Ovary (tissue), 7 donors: ENCODE measurements at regions not wholly inside any gene's neighbourhood (a gene's known extent, or its start where the extent isn't known, plus 50 kb on each side); places are given as distances from the start of the nearest gene placed in this dataset.

Experiments used
- DNase-seq, 5 donors: peaks; one replicate each; pipeline ENCODE4 v3.0.0-alpha.2; 2019 to 2020
- H3K27ac ChIP-seq, 2 donors: fragments of 200-600 bp; one replicate each; pipeline versions ENCODE4 v1.5.1 to v1.8.0; 2019 to 2022
- H3K27me3 ChIP-seq: fragments of 200-600 bp; one replicate; pipeline ENCODE4 v1.8.0; 2022
- H3K36me3 ChIP-seq: fragments of 200-600 bp; sonication (generic); one replicate; pipeline ENCODE4 v1.5.1; 2019
- H3K4me1 ChIP-seq: one replicate; pipeline ENCODE4 v1.8.1; 2013; ENCODE audit warnings: mild to moderate bottlenecking, moderate library complexity; ENCODE audit not compliant: insufficient read depth
- H3K4me3 ChIP-seq: fragments of 200-600 bp; sonication (generic); one replicate; pipeline ENCODE4 v1.5.1; 2017
- H3K9me3 ChIP-seq, 2 donors: fragments of 200-600 bp in 1 of 2; sonication (generic) in 1 of 2; one replicate each; pipeline versions ENCODE4 v1.5.1 to v1.8.1; 2013 to 2019; ENCODE audit warnings: mild to moderate bottlenecking in 1 of 2, moderate library complexity in 1 of 2
- CTCF ChIP-seq, 3 donors: fragments of 450-650 bp in 2 of 3; fragments of 200-600 bp in 1 of 3; IDR thresholded peaks; one replicate each; pipeline versions ENCODE4 v1.5.1 to v1.8.0; 2016 to 2022; ENCODE audit warnings: antibody characterized with exemption in 3 of 3, mild to moderate bottlenecking in 1 of 3
- EP300 ChIP-seq: sonication (generic); formaldehyde crosslinking; IDR thresholded peaks from one replicate; pipeline ENCODE4 v1.6.1; 2017; ENCODE audit warnings: antibody characterized with exemption
- POLR2A ChIP-seq: fragments of 450-650 bp; IDR thresholded peaks from one replicate; pipeline ENCODE4 v1.6.1; 2017; ENCODE audit warnings: antibody characterized with exemption, mild to moderate bottlenecking, moderate library complexity
- WGBS, 3 donors: extraction: QIAGEN DNeasy Blood & Tissue Kit in 1 of 3; methylation state at CpG; one replicate each; pipeline versions ENCODE4 v1.1.5 to v1.1.7; 2013 to 2017; 5-methylcytosine and 5-hydroxymethylcytosine counted together
- intact Hi-C, 4 donors: fragments of 100-400 bp; cut with DNase I; formaldehyde crosslinking; loops; one replicate each; pipeline versions ENCODE4 v1.11.0 to v1.15.1; 2022 to 2023
- donor health status: DM: no; HTN: no; CAD: no; lungs with moderate emphysema.
- donor health status: DM: no; HTN: no; CAD: no.
- donor health status: Bipolar disorder and iron deficiency.
- donor health status: DM: no; HTN: no; CAD: no.
- donor health status: DM: yes; HTN: yes; CAD: no.

- intact Hi-C loops = no loop called here
- Histone ChIP-seq H3K36me3 (no peaks in the 10 kb centered on the region), H3K4me3 (no peak overlapping the region), H3K4me1 (no peaks in the 10 kb centered on the region), H3K9me3 (no peaks in the 10 kb centered on the region), H3K27ac (no peak overlapping the region), H3K27me3 (no peaks in the 10 kb centered on the region)
- TF ChIP-seq EP300 (no peak), POLR2A (no peak), CTCF (IDR thresholded peaks at IDR 0.05) (no peak)
- DNase-seq = no peak
- 81 to 89% (median 87%) methylated on average over 6 of the region's 6 CpGs for WGBS, 3 donors
Measured at GRCh38 chr7:136293272-136293671, 316.1 kb upstream of the MTPN start.

GRCh38 chr7:136292365-136292764, 315.2 kb upstream of the MTPN start:
- Histone ChIP-seq H3K4me1 (no peaks in the 10 kb centered on the region), H3K27me3 (no peaks in the 10 kb centered on the region), H3K36me3 (no peaks in the 10 kb centered on the region), H3K27ac (no peak overlapping the region), H3K4me3 (no peak overlapping the region), H3K9me3 (no peaks in the 10 kb centered on the region)
- TF ChIP-seq EP300 = no peak
- no peak for TF ChIP-seq POLR2A
- intact Hi-C loops = no loop called here
- DNase-seq = no peak

- H3K27ac ChIP-seq = no peak overlapping the region
- H3K36me3 ChIP-seq = no peaks in the 10 kb centered on the region
- H3K27me3 ChIP-seq = no peaks in the 10 kb centered on the region
- WGBS, 3 donors = 79 to 86% (median 85%) methylated on average over 1 of the region's 1 CpG
- no peak overlapping the region for H3K4me3 ChIP-seq
- H3K9me3 ChIP-seq = no peaks in the 10 kb centered on the region
- no peak for DNase-seq
- intact Hi-C loops = no loop called here
- no peaks in the 10 kb centered on the region for H3K4me1 ChIP-seq
- TF ChIP-seq CTCF (IDR thresholded peaks at IDR 0.05) (no peak), POLR2A (no peak), EP300 (no peak)
Measured at GRCh38 chr7:136290351-136290750, 313.2 kb upstream of the MTPN start.

- Histone ChIP-seq H3K4me1 (no peaks in the 10 kb centered on the region), H3K36me3 (no peaks in the 10 kb centered on the region), H3K27me3 (no peaks in the 10 kb centered on the region), H3K9me3 (no peaks in the 10 kb centered on the region), H3K4me3 (no peak overlapping the region), H3K27ac (no peak overlapping the region)
- TF ChIP-seq CTCF (IDR thresholded peaks at IDR 0.05) (no peak), POLR2A (no peak), EP300 (no peak)
- intact Hi-C loops = no loop called here
- whole genome bisulfite sequencing, 3 donors = 62 to 73% (median 71%) methylated on average over 2 of the region's 2 CpGs
- DNase-seq = no peak
Measured at GRCh38 chr7:136278057-136278456, 300.9 kb upstream of the MTPN start.

- Histone ChIP-seq H3K9me3 (no peaks in the 10 kb centered on the region), H3K36me3 (no peaks in the 10 kb centered on the region), H3K27me3 (no peaks in the 10 kb centered on the region), H3K4me1 (no peaks in the 10 kb centered on the region), H3K4me3 (no peak overlapping the region), H3K27ac (no peak overlapping the region)
- intact Hi-C loops = no loop called here
- TF ChIP-seq EP300 = no peak
- TF ChIP-seq CTCF (IDR thresholded peaks at IDR 0.05) = no peak
- no peak for TF ChIP-seq POLR2A
- 52 to 64% (median 61%) methylated on average over 3 of the region's 3 CpGs for WGBS, 3 donors
- no peak for DNase-seq
Measured at GRCh38 chr7:136275794-136276193, 298.6 kb upstream of the MTPN start.
